ENCODE measurements at regions not wholly inside any gene's neighbourhood (a gene's known extent, or its start where the extent isn't known, plus 50 kb on each side); places are given as distances from the start of the nearest gene placed in this dataset.

DNA sequence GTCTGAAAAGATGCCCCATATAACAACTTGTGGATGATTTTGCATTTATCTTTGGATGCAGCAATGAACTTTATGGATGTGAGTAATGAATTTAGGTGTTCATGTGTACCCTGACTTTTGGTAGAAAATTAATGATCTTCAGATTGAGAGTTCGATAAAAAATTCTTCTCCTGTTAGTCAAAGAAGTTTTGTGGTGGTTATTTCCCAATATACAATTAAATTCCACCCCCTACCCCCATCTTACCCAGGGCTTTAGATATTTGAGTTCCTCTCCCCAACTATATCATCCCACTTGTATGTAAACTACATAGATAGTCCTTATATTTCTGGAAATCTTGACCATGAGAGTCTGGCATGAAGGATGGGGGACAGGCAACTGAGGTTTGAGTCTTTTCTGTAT lies 126.1 kb upstream of the ALDH1A3 start:
- H2AFZ ChIP-seq (ENCODE audit: low read length): no peak overlapping the region
- no peak overlapping the region for H3K4me2 ChIP-seq (ENCODE audit: low read depth, low read length, poor library complexity, severe bottlenecking)
- H3K4me3 ChIP-seq (ENCODE audit: low read length, poor library complexity, severe bottlenecking): no peak overlapping the region
- no peaks in the 10 kb centered on the region for H3K79me2 ChIP-seq (ENCODE audit: insufficient read depth, low read length)
- no peaks in the 10 kb centered on the region for H3K9me2 ChIP-seq (replicated peaks; ENCODE audit: low read depth, low read length)
- H4K20me1 ChIP-seq (ENCODE audit: insufficient read depth, low read length, poor library complexity, severe bottlenecking): no peaks in the 10 kb centered on the region
- no peak overlapping the region for H3K9ac ChIP-seq (ENCODE audit: low read depth, low read length, poor library complexity, severe bottlenecking)
- no peaks in the 10 kb centered on the region for H3K27me3 ChIP-seq (ENCODE audit: insufficient read depth, low read length, poor library complexity, severe bottlenecking)
- H3K9me3 ChIP-seq (ENCODE audit: insufficient read depth, low read depth, low read length): no peaks in the 10 kb centered on the region; the same call in 1 of the 2 replicates
- no peaks in the 10 kb centered on the region for H3K36me3 ChIP-seq (ENCODE audit: insufficient read depth, low read length)
- no peak for TF ChIP-seq EZH2phosphoT487 (IDR thresholded peaks at IDR 0.05; ENCODE audit: borderline replicate concordance)
- TF ChIP-seq, protein P1, sequence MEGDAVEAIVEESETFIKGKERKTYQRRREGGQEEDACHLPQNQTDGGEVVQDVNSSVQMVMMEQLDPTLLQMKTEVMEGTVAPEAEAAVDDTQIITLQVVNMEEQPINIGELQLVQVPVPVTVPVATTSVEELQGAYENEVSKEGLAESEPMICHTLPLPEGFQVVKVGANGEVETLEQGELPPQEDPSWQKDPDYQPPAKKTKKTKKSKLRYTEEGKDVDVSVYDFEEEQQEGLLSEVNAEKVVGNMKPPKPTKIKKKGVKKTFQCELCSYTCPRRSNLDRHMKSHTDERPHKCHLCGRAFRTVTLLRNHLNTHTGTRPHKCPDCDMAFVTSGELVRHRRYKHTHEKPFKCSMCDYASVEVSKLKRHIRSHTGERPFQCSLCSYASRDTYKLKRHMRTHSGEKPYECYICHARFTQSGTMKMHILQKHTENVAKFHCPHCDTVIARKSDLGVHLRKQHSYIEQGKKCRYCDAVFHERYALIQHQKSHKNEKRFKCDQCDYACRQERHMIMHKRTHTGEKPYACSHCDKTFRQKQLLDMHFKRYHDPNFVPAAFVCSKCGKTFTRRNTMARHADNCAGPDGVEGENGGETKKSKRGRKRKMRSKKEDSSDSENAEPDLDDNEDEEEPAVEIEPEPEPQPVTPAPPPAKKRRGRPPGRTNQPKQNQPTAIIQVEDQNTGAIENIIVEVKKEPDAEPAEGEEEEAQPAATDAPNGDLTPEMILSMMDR (conservative IDR thresholded peaks at IDR 0.05; ENCODE audit: low read length): no peak
- no peaks in the 10 kb centered on the region for H3F3A ChIP-seq (ENCODE audit: low read depth)
- H3K4me1 ChIP-seq (ENCODE audit: insufficient read depth, low read length, poor library complexity, severe bottlenecking): no peaks in the 10 kb centered on the region

DNA sequence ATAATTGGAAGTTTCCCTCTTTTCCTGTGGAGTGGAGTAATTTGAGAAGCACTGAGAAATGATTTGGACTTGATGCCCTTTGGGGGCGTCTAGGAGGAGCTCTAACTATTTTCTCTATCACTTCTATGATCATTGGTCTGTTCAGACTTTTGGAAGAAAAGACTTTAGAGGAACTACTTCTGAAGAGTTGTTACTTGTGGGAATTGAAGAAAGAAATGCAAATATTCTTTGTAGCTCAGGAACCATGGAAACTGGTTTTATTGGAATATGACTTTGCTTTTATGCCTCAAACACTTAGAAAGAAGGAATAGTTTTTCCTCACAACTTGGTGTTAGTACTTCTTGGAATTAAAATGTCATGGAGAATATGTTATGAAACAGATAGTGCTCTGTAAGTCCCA lies 122.0 kb upstream of the ALDH1A3 start:
- TF ChIP-seq EZH2phosphoT487 (IDR thresholded peaks at IDR 0.05; ENCODE audit: borderline replicate concordance): no peak
- TF ChIP-seq, protein P1 (conservative IDR thresholded peaks at IDR 0.05; ENCODE audit: low read length): no peak
- no peaks in the 10 kb centered on the region for H3K27me3 ChIP-seq (ENCODE audit: insufficient read depth, low read length, poor library complexity, severe bottlenecking)
- H3K9me3 ChIP-seq (ENCODE audit: insufficient read depth, low read depth, low read length): no peaks in the 10 kb centered on the region
- no peaks in the 10 kb centered on the region for H3F3A ChIP-seq (ENCODE audit: low read depth)
- H3K9ac ChIP-seq (ENCODE audit: low read depth, low read length, poor library complexity, severe bottlenecking): no peak overlapping the region
- no peaks in the 10 kb centered on the region for H3K79me2 ChIP-seq (ENCODE audit: insufficient read depth, low read length)
- H4K20me1 ChIP-seq (ENCODE audit: insufficient read depth, low read length, poor library complexity, severe bottlenecking): no peaks in the 10 kb centered on the region
- no peaks in the 10 kb centered on the region for H3K9me2 ChIP-seq (replicated peaks; ENCODE audit: low read depth, low read length)
- H3K36me3 ChIP-seq (ENCODE audit: insufficient read depth, low read length): no peaks in the 10 kb centered on the region
- no peak overlapping the region for H3K4me3 ChIP-seq (ENCODE audit: low read length, poor library complexity, severe bottlenecking)
- H2AFZ ChIP-seq (ENCODE audit: low read length): no peak overlapping the region
- no peaks in the 10 kb centered on the region for H3K4me1 ChIP-seq (ENCODE audit: insufficient read depth, low read length, poor library complexity, severe bottlenecking)
- no peak overlapping the region for H3K4me2 ChIP-seq (ENCODE audit: low read depth, low read length, poor library complexity, severe bottlenecking)

DNA sequence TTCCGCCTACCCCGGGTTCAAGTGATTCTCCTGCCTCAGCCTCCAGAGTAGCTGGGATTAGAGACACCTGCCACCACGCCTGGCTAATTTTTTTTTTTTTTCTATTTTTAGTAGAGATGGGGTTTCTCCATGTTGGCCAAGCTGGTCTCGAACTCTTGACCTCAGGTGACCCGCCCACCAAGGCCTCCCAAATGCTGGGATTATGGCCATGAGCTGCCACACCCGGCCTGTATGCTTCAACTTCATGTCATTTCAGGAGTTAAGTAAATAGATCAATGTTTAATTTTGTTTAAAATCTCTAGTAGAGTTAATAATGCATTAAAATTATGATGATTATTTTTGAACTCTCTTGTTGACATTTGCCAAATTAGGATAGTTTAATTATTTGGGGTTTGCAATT lies 121.1 kb upstream of the ALDH1A3 start:
- H3K36me3 ChIP-seq (ENCODE audit: insufficient read depth, low read length): no peaks in the 10 kb centered on the region
- H3K9me3 ChIP-seq (ENCODE audit: insufficient read depth, low read depth, low read length): no peaks in the 10 kb centered on the region
- H3K79me2 ChIP-seq (ENCODE audit: insufficient read depth, low read length): no peaks in the 10 kb centered on the region
- no peak overlapping the region for H3K4me2 ChIP-seq (ENCODE audit: low read depth, low read length, poor library complexity, severe bottlenecking)
- no peaks in the 10 kb centered on the region for H4K20me1 ChIP-seq (ENCODE audit: insufficient read depth, low read length, poor library complexity, severe bottlenecking)
- no peaks in the 10 kb centered on the region for H3K4me1 ChIP-seq (ENCODE audit: insufficient read depth, low read length, poor library complexity, severe bottlenecking)
- H3K9ac ChIP-seq (ENCODE audit: low read depth, low read length, poor library complexity, severe bottlenecking): no peak overlapping the region
- H3K9me2 ChIP-seq (replicated peaks; ENCODE audit: low read depth, low read length): no peaks in the 10 kb centered on the region
- no peak for TF ChIP-seq EZH2phosphoT487 (IDR thresholded peaks at IDR 0.05; ENCODE audit: borderline replicate concordance)
- TF ChIP-seq, protein P1 (conservative IDR thresholded peaks at IDR 0.05; ENCODE audit: low read length): no peak
- H3K4me3 ChIP-seq (ENCODE audit: low read length, poor library complexity, severe bottlenecking): no peak overlapping the region
- no peak overlapping the region for H2AFZ ChIP-seq (ENCODE audit: low read length)
- no peaks in the 10 kb centered on the region for H3F3A ChIP-seq (ENCODE audit: low read depth)
- no peaks in the 10 kb centered on the region for H3K27me3 ChIP-seq (ENCODE audit: insufficient read depth, low read length, poor library complexity, severe bottlenecking)
